ENCODE measurements at regions not wholly inside any gene's neighbourhood (a gene's known extent, or its start where the extent isn't known, plus 50 kb on each side); places are given as distances from the start of the nearest gene placed in this dataset.

DNA sequence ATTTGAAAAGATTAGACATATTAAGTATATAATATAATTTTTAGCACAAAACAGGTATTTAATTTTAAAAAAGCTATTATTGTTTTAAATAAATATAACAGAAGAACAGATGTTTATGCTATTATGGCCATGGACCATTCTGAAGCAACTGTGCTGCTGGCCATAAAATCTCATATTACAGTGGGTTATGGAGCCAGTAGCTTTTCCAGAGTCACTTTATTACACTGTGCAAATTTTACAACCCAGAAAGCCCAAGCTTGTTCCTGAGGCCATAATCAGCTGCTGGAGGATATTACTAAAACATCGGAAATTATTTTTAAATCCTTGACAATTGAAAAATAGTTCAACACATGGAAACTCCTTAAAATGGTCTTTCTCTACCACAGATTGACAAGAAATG is 557.3 kb upstream of the KCNMB2 start:
- no peak for TF ChIP-seq EZH2 (IDR thresholded peaks at IDR 0.05; ENCODE audit: borderline replicate concordance, insufficient read depth, low read depth, low read length, poor library complexity, severe bottlenecking)
- TF ChIP-seq, protein P1, sequence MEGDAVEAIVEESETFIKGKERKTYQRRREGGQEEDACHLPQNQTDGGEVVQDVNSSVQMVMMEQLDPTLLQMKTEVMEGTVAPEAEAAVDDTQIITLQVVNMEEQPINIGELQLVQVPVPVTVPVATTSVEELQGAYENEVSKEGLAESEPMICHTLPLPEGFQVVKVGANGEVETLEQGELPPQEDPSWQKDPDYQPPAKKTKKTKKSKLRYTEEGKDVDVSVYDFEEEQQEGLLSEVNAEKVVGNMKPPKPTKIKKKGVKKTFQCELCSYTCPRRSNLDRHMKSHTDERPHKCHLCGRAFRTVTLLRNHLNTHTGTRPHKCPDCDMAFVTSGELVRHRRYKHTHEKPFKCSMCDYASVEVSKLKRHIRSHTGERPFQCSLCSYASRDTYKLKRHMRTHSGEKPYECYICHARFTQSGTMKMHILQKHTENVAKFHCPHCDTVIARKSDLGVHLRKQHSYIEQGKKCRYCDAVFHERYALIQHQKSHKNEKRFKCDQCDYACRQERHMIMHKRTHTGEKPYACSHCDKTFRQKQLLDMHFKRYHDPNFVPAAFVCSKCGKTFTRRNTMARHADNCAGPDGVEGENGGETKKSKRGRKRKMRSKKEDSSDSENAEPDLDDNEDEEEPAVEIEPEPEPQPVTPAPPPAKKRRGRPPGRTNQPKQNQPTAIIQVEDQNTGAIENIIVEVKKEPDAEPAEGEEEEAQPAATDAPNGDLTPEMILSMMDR (IDR thresholded peaks at IDR 0.05), result no peak
